CD4-positive, alpha-beta T cell (primary cell): ENCODE measurements at regions not wholly inside any gene's neighbourhood (a gene's known extent, or its start where the extent isn't known, plus 50 kb on each side); places are given as distances from the start of the nearest gene placed in this dataset.

ENCODE experiments used
- ATAC-seq: fragments of 200-7000 bp; cut with Tn5 transposase; one replicate; pipeline ENCODE4 v1.10.0; 2022; ENCODE audit warnings: mild to moderate bottlenecking; ENCODE audit not compliant: poor library complexity
- CTCF ChIA-PET: fragments of 350-600 bp; sonication (Branson Sonifier 250); formaldehyde crosslinking; loops from one replicate; lab custom pipeline; 2021; ENCODE audit warnings: antibody characterized with exemption, inconsistent platforms; lab: Charles Lee
- POLR2A ChIA-PET: fragments of 350-600 bp; sonication (Branson Sonifier 250); formaldehyde crosslinking; loops from one replicate; lab custom pipeline; 2021; ENCODE audit warnings: antibody characterized with exemption, inconsistent platforms; lab: Charles Lee
- DNase-seq, 14 experiments: peaks; one replicate each; pipeline ENCODE4 v3.0.0-alpha.2; 2013 to 2020; ENCODE audit warnings: mixed read lengths in 2 of 14
- H3K27ac ChIP-seq, 2 donors: one replicate each; pipeline versions ENCODE4 v1.5.1 to v1.7.0; 2013; ENCODE audit warnings: low read length in 2 of 2, low read depth in 1 of 2, mild to moderate bottlenecking in 1 of 2
- H3K27me3 ChIP-seq, 2 experiments: 1 replicate in 1 of 2; 2 replicates in 1 of 2; pipeline versions ENCODE4 v1.6.1 to v1.7.0; 2013; ENCODE audit warnings: low read length in 2 of 2, control low read depth in 1 of 2, mild to moderate bottlenecking in 1 of 2, moderate library complexity in 1 of 2; ENCODE audit not compliant: insufficient read depth in 2 of 2, control insufficient read depth in 1 of 2
- H3K36me3 ChIP-seq: one replicate; pipeline ENCODE4 v1.6.1; 2013; ENCODE audit warnings: low read length, control low read depth; ENCODE audit not compliant: insufficient read depth
- H3K4me1 ChIP-seq: one replicate; pipeline ENCODE4 v1.6.1; 2013; ENCODE audit warnings: low read length, control low read depth; ENCODE audit not compliant: insufficient read depth
- H3K4me3 ChIP-seq: one replicate; pipeline ENCODE4 v1.5.1; 2013; ENCODE audit warnings: mild to moderate bottlenecking, low read length, moderate library complexity
- H3K9me3 ChIP-seq, 2 experiments: 1 replicate in 1 of 2; 2 replicates in 1 of 2; pipeline versions ENCODE4 v1.6.1 to v1.7.0; 2013; ENCODE audit warnings: low read length in 2 of 2, mild to moderate bottlenecking in 2 of 2, control low read depth in 1 of 2, moderate library complexity in 1 of 2; ENCODE audit not compliant: control insufficient read depth in 1 of 2, insufficient read depth in 1 of 2
- H3K27ac Mint-ChIP-seq: one replicate; pipeline ENCODE4 v1.8.0; 2020; ENCODE audit warnings: mixed read lengths
- H3K27me3 Mint-ChIP-seq: one replicate; pipeline ENCODE4 v1.8.0; 2021; ENCODE audit warnings: mixed read lengths
- H3K36me3 Mint-ChIP-seq: one replicate; pipeline ENCODE4 v1.8.0; 2021; ENCODE audit warnings: low read depth, mixed read lengths
- H3K4me1 Mint-ChIP-seq: one replicate; pipeline ENCODE4 v1.8.0; 2021; ENCODE audit warnings: low read depth, mixed read lengths
- H3K4me3 Mint-ChIP-seq: one replicate; pipeline ENCODE4 v1.8.0; 2020; ENCODE audit warnings: mild to moderate bottlenecking, mixed read lengths
- H3K9me3 Mint-ChIP-seq: one replicate; pipeline ENCODE4 v1.8.0; 2020; ENCODE audit warnings: mixed read lengths
- intact Hi-C, 2 experiments: fragments of 100-400 bp; cut with DNase I in 1 of 2; cut with micrococcal nuclease in 1 of 2; formaldehyde crosslinking; loops; one replicate each; pipeline versions ENCODE4 v1.15.1 to v1.9.0; 2023 to 2025; cut with DNase I, micrococcal nuclease
- TF ChIP-seq, protein P1 (sequence below): fragments of 200-600 bp; IDR thresholded peaks from one replicate; pipeline ENCODE4 v1.8.0; 2022; ENCODE audit warnings: antibody characterized with exemption, mild to moderate bottlenecking

DNA sequence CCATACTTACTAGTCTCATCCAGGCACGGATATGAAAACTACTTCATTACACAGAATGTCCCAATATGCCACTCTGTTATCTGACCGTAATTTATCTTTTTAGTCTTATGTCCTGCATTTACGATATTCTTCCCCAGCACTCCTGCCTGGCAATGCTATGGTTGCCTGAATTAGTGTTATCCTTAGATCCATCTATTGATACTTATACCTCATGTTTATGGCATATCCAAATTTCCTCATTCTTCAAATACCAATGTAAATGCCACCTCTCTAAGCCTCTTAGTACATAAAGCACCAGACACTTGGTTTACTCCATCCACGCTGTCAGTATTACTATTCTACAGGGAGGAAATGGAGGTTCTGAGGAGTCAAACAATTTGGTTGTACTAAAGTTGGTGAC is 507.8 kb upstream of the NMUR2 start:
- H3K4me1 Mint-ChIP-seq, result no peaks in the 10 kb centered on the region
- no peaks in the 10 kb centered on the region for H3K4me1 ChIP-seq
- POLR2A ChIA-PET, result no interaction called here
- H3K27me3 ChIP-seq, result no peaks in the 10 kb centered on the region
- H3K27ac ChIP-seq, result no peak overlapping the region
- H3K27me3 Mint-ChIP-seq, result no peaks in the 10 kb centered on the region
- H3K4me3 ChIP-seq, result no peak overlapping the region
- intact Hi-C loops, result no loop called here
- CTCF ChIA-PET, result no interaction called here
- TF ChIP-seq, protein P1, sequence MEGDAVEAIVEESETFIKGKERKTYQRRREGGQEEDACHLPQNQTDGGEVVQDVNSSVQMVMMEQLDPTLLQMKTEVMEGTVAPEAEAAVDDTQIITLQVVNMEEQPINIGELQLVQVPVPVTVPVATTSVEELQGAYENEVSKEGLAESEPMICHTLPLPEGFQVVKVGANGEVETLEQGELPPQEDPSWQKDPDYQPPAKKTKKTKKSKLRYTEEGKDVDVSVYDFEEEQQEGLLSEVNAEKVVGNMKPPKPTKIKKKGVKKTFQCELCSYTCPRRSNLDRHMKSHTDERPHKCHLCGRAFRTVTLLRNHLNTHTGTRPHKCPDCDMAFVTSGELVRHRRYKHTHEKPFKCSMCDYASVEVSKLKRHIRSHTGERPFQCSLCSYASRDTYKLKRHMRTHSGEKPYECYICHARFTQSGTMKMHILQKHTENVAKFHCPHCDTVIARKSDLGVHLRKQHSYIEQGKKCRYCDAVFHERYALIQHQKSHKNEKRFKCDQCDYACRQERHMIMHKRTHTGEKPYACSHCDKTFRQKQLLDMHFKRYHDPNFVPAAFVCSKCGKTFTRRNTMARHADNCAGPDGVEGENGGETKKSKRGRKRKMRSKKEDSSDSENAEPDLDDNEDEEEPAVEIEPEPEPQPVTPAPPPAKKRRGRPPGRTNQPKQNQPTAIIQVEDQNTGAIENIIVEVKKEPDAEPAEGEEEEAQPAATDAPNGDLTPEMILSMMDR, result no peak
- peaks cover 6% of the 10 kb centered on the region for H3K9me3 Mint-ChIP-seq
- H3K9me3 ChIP-seq, result no peaks in the 10 kb centered on the region
- no peak overlapping the region for H3K27ac Mint-ChIP-seq
- no peak overlapping the region for H3K4me3 Mint-ChIP-seq
- ATAC-seq, result no peak
- DNase-seq, result no peak
- no peaks in the 10 kb centered on the region for H3K36me3 Mint-ChIP-seq
- no peaks in the 10 kb centered on the region for H3K36me3 ChIP-seq

DNA sequence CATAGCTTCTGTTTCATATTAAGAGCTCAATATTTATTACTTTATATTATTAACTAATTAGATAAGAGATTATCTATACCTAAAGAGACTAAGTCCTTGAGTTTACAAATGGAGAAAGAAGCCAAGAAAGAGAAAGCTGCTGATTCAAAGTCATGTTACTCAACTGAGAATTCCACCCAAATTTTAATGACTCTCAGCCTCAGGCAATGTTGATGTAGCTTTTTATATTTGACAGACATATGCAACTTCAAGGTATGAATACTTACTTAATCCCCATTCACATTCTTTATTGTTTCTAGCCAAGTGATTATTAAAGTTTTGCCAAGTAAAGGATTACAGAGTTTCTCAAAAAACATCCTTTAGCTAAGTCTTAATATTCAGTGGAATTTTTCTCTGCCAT is 527.5 kb upstream of the NMUR2 start:
- no peak for DNase-seq
- H3K9me3 ChIP-seq, result no peaks in the 10 kb centered on the region
- ChIA-PET POLR2A (no interaction called here), CTCF (no interaction called here)
- no peak overlapping the region for H3K27ac ChIP-seq
- Mint-ChIP-seq H3K27me3 (no peaks in the 10 kb centered on the region), H3K4me3 (no peak overlapping the region), H3K27ac (no peak overlapping the region), H3K36me3 (no peaks in the 10 kb centered on the region), H3K9me3 (peaks cover 17% of the 10 kb centered on the region), H3K4me1 (no peaks in the 10 kb centered on the region)
- intact Hi-C loops, result no loop called here
- H3K4me1 ChIP-seq, result no peaks in the 10 kb centered on the region
- H3K4me3 ChIP-seq, result no peak overlapping the region
- no peaks in the 10 kb centered on the region for H3K27me3 ChIP-seq
- TF ChIP-seq, protein P1, result no peak
- no peaks in the 10 kb centered on the region for H3K36me3 ChIP-seq
- no peak for ATAC-seq

DNA sequence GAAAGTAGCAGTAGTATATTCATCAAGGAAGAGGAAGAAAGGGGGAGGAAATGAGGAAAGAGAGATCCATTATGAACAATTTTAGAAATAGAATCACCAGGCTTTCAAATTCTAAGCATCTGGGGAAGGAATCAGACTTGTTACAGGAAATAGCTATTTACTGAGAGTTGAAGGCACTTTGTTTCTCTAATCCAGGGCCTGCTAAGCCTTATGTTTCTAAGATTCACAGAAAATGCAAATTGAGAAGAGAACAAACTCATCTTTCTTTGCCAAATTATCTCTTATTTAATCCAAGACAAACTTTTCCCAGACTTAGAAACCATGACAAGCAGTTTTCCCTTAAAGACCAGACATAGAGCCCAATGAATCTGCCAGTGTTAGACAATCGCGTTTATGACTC is 528.0 kb upstream of the NMUR2 start:
- H3K27ac Mint-ChIP-seq, result no peak overlapping the region
- Histone ChIP-seq H3K36me3 (no peaks in the 10 kb centered on the region), H3K27ac (no peak overlapping the region), H3K9me3 (no peaks in the 10 kb centered on the region), H3K4me3 (no peak overlapping the region), H3K4me1 (no peaks in the 10 kb centered on the region), H3K27me3 (no peaks in the 10 kb centered on the region)
- peaks cover 17% of the 10 kb centered on the region for H3K9me3 Mint-ChIP-seq
- DNase-seq, result no peak
- intact Hi-C loops, result no loop called here
- TF ChIP-seq, protein P1, result no peak
- ChIA-PET CTCF (no interaction called here), POLR2A (no interaction called here)
- H3K36me3 Mint-ChIP-seq, result no peaks in the 10 kb centered on the region
- H3K4me1 Mint-ChIP-seq, result no peaks in the 10 kb centered on the region
- H3K4me3 Mint-ChIP-seq, result no peak overlapping the region
- H3K27me3 Mint-ChIP-seq, result no peaks in the 10 kb centered on the region
- no peak for ATAC-seq
